Activated CD4-positive, alpha-beta T cell treated with anti-CD3 and anti-CD28 coated beads, Interleukin-2, amount 50 U/mL, for 1 hour (primary cell): ENCODE measurements at regions not wholly inside any gene's neighbourhood (a gene's known extent, or its start where the extent isn't known, plus 50 kb on each side); places are given as distances from the start of the nearest gene placed in this dataset.
A peak's percentile ranks its signal among the peaks of the same experiment; 100 is the strongest.

ENCODE experiments used
- DNase-seq: peaks from one replicate; pipeline ENCODE4 v3.0.0-alpha.2; 2020

DNA sequence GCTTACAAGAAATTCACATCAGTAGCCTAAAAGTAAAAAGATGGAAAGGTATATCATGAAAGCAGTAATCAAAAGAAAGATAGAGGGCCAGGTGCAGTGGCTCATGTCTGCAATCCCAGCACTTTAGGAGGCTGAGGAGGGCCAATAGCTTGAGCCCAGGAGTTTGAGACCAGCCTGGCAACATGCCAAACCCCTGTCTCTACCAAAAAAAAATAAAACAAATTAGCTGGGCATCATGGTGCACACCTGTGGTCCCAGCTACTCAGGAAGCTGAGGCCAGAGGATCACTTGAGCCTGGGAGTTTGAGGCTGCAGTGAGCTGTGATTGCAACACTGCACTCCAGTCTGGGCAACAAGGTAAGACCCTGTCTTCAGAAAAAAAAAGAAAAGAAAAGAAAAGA, 55.5 kb downstream of the GSPT2 start:
- DNase-seq = no peak

DNA sequence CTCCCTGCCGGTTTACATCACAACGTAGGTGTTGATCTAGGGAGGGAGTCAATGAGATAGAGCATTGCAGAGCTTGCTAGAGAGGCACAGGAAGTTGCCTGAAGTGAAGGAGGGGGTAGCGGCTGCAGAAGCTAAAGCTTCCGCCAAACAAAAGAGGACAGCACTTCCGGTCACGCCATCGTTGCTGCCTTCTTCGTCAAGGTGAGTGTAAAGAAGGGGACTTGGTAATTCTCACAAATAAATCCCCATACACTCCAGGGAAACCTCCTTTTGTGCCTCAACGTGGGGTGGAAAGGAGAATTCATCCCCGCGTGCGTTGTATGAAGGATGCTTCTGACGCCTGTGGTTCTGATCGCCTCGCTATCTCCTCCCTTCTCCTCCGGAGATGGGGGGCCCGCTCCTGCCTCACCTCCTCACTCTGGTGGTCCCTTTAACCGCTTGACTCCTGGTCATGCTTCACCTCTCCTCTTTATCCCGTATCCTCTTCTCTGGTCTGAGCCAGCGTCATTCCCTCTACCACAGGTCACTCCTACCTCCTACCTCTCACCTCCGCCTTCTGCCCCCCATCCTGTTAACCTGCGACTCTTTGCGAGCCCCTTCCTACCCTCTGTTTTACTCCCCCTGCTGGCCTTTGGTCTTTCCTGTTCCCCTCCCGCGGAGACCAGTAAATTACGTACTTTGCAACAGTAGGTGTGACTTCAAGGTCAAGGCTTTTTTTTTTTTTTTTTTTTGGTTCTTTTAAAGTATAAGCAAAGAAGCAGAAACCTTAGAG, 59.9 kb downstream of the GSPT2 start:
- DNase-seq = peak; percentile 27

GRCh38 chrX:51803833-51804232, 60.6 kb downstream of the GSPT2 start:
- DNase-seq = no peak

DNA sequence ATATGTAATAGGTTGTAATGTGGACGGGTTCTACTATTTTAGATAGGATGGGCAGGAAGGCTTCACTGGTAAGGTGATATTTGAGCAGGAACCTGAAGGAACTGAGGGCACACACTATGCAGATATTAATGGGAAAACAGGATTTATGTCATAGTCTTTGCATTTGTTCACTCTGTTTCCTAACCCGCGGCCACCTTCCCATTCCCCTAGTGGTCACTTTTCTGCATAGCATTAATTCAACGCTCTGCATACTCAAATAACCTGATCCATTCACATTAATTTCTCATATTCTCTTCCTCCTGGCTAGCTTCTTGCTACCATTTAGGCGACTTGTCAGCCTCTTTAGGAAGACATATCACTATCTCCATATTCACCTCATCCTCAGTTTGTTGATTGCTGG, 61.5 kb downstream of the GSPT2 start:
- DNase-seq = no peak

DNA sequence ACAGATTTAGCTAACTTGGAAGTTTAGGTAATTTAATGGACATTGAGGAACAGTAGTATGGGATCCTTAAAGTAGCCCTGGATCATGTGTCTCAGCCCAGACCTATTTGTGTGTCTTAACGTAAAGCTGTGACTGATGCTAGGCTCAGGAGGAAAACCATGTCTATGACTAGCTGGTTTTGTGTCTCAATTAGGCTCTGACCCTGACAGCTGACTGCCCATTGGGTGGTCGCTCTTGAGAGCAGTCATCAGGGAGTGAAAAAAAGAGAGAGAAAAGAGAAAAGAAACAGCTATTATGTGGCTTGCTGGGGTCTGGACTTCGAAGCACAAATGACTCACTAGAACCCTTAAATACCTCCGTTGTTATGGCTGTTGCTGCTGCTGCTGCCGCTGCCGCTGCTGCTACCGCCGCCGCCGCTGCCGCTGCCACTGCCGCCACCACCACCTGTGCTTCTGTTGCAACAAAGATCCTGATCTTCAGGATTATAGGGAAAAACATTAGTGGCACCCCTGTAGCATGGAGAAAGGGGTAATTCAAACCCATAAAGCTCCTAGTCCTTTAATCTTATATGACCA, 70.7 kb downstream of the GSPT2 start:
- DNase-seq = no peak

GRCh38 chrX:51824061-51824460, 69.4 kb upstream of the MAGED1 start:
- DNase-seq = no peak

DNA sequence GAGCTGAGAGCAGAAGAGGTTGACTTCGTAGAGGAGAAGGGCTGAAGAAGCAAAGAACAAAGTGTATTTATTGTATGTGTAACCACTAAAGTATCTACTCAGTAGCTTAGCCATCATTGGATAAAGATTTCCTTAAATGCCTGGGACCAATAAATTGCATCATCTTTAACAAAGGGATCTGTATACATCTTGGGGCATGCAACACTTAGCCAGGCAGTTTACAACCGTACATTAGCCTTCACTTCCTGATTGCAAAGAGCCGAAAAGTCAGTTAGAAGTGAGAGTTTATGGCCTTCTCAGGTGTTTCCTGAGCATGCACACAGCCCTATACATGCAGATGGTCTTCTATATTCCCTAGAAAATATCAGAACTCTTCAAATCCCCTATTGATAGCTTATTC, 68.0 kb upstream of the MAGED1 start:
- no peak for DNase-seq

DNA sequence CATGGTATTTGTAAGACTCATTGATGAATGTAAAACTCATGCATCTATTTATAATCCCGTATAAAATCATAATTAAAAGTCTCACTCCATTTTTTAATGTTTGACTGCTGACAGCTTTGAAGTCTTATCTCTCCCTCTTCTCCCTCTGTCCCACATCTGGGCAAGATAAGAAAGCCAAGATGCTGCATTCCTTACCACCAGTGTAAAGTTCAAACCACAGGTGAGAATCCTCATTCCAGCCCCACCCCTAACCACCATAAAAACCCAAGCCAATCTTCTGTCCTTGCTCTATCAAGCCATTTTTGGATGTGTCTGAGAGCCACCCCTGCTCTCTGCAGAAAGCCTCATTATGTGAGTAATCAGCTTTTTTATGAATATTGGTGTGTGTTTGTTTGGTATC, 59.3 kb upstream of the MAGED1 start:
- DNase-seq = no peak

DNA sequence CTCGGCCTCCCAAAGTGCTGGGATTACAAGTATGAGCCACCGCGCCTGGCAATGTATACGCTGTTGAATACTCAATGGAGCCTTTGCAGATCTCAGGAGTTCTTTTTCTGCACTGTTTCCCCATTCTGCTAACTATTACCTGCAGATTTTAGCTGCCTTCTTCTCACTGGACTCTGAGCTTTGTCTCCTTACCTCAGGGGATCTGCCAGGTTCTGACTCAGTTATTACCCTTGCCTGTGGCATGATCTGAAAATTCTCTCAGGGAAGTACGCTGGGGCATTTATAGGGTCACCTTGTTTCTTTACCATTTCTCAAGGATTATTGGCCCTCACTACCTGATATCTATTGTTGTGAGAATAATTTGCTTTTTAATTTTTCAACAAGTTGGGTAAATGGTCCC, 56.6 kb upstream of the MAGED1 start:
- DNase-seq = no peak

DNA sequence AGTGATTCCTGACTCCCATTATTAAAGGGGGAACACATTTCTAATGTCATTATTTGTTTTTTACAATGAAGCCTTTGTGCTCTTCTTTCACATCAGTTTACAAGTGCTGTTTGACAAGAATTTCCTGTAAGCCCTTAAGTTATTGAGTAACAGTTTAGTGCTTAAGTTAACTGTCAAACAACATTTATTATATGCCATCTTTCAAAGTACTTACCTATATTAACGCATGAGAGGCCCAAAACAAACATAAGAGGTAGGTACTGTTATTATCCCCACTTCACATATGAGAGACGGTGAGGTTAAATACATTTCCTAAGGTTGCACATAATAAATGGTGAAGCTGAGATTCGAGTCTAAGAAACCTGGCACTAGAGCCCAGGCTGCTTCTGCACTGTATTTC, 56.0 kb upstream of the MAGED1 start:
- no peak for DNase-seq

DNA sequence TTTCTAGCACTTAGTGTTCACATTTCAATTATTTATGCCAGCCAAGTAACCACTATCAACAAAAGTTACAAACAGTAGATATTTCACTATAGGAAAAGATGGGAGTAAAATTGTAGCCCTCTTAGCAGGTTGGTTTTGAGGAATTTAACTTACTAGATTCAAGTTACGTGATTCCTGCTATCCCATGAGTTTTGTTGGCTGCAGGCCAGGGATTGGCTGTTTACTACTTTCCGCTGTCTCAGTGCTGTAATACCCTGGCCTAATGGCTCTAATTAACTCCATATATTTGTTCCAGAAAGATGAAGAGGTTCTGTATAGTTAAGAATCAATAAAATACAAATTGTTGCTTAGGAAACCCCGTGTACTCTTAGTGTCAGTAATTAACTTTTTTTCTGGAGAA, 55.5 kb upstream of the MAGED1 start:
- no peak for DNase-seq
